Activated CD4-positive, alpha-beta T cell treated with anti-CD3 and anti-CD28 coated beads, Interleukin-10, Interleukin-2, amounts not matched to agents 100 ng/mL and 50 ng/mL, durations not matched to agents 16 hours and 8 hours (primary cell): ENCODE measurements at regions not wholly inside any gene's neighbourhood (a gene's known extent, or its start where the extent isn't known, plus 50 kb on each side); places are given as distances from the start of the nearest gene placed in this dataset.
"Not testable (repeated sequence)": the region's sequence is repeated elsewhere in the genome, so short reads cannot be mapped to it uniquely, and the experiment has no call there.

Experiments
- DNase-seq: peaks from one replicate; pipeline ENCODE4 v3.0.0-alpha.2; 2020

DNA sequence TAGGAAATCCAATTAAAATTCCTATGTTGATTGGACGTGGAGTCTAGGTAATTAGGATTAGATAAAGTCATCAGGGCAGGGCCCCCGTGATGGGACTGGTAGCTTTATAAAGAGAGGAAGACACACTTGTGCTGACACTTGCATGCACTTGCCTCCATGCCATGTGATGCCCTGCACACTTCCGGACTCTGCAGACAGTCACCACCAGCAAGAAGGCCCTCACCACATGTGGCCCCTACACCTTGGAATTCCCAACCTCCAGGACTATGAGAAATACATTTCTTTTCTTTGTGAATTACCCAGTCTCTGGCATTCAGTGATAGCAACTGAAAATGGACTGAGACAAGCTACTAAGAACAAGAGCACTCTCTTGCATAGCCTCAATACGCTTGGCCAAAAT, 90.6 kb downstream of the CRYGS start:
- DNase-seq: no peak

DNA sequence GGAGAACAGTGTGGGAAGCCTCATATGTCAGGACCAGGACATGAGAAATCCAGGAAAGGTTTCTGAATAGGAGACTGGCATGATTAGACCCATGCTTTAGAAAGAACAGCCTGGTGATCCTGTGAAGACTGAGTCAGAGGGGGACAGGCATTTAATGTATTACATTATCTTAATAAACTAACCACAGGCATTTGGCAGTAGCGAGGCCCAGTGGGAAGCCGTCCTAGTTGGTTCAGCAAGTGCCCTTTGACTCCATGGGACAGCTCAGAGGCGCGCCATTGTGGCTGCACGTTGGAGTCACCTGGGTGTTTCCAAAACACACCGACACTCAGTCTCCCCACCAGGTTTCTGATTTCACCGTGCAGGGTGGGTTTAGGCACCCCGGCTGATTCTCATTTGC, 90.5 kb upstream of the DGKG start:
- no peak for DNase-seq

- no peak for DNase-seq
Observed at GRCh38 chr3:186451371-186451770, 89.3 kb upstream of the DGKG start.

- DNase-seq: no peak
Observed at GRCh38 chr3:186444974-186445373, 82.9 kb upstream of the DGKG start.

- DNase-seq: no peak
Observed at GRCh38 chr3:186444288-186444687, 82.3 kb upstream of the DGKG start.

DNA sequence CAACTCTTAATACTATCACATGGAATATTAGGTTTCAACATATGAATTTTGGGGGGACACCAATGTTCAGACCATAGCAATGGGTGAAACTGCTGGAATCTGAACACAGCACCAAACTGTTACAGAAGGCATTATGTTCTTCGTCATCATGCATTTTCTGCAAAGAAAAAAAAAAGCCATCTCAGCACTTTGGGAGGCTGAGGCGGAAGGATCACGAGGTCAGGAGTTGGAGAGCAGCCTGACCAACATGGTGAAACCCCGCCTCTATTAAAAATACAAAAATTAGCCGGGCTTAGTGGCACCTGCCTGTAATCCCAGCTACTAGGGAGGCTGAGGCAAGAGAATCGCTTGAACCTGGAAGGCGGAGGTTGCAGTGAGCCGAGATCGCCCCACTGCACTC, 80.9 kb upstream of the DGKG start:
- DNase-seq: not testable (repeated sequence)

GRCh38 chr3:186442162-186442561, 80.1 kb upstream of the DGKG start:
- DNase-seq: no peak

- no peak for DNase-seq
Observed at GRCh38 chr3:186440891-186441290, 78.9 kb upstream of the DGKG start.

DNA sequence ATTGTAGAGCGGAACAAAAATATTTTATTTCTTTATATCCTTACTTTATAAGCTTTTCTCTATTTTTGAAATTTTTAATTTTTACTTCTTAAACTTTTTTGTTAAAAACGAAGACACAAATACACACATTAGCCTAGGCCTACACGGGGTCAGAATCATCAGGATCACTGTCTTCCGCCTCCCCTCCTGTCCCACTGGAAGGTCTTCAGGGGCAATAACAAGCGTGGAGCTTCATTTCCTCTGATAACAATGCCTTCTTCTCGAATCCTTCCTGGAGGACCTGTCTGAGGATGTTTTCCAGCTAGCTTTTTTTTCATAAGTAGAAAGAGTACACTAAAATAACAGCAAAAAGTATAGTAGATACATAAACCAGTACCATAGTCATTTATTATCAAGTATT, 77.7 kb upstream of the DGKG start:
- no peak for DNase-seq

GRCh38 chr3:186435332-186435731, 73.3 kb upstream of the DGKG start:
- not testable (repeated sequence) for DNase-seq

DNA sequence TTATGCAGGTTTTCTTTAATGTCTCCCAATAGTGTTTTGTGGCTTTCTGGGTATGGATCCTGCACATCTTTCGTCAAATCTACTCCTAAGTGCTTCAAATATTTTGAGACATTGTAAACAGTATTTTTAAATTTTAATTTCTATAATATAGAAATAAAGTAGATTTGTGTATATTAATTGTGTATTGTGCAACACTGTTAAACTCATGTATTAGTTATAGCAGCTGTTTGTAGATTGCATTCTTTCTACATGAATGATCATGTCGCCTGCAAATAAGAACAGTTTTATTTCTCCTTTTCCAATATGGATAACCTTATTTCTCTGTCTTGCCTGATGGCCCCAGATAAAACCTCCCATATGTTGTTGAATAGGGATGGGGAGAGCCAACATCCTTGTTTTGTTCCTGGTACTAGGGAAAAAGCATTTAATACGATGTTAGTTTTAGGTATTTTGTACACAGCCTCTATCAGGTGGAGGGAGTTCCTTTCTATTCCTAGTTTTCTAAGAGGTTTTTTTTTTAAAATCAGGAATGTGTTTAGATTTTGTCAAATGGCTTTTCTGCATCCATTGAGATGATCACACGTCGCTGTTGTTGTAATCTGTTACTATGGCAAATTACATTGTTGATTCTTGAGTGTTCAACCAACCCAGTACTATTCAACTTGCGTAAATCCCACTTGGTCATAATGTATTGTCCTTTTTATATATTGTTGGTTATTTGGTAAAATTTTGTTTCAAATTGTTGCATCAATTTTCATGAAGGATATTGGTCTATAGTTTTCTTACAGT, 71.1 kb upstream of the DGKG start:
- DNase-seq: no peak

DNA sequence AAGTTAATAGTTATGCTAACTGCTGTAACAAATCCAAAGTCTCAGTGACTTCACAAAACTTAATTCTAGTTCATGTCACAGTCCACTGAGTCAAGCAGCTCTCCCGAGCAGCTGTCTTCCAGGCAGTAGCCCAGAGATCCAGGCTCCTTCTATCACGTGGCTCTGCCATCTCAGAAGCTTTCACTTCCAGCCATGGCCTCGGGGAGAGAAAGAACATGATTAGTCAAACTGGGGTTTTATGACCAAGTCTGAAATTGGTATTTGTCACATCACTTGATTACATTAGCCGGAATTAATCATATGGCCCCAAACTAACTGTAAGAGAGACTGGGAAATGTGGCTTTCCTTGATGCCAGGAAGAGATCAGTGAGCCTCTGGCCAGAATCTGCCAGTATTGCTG, 70.2 kb upstream of the DGKG start:
- DNase-seq: peak; percentile 83

DNA sequence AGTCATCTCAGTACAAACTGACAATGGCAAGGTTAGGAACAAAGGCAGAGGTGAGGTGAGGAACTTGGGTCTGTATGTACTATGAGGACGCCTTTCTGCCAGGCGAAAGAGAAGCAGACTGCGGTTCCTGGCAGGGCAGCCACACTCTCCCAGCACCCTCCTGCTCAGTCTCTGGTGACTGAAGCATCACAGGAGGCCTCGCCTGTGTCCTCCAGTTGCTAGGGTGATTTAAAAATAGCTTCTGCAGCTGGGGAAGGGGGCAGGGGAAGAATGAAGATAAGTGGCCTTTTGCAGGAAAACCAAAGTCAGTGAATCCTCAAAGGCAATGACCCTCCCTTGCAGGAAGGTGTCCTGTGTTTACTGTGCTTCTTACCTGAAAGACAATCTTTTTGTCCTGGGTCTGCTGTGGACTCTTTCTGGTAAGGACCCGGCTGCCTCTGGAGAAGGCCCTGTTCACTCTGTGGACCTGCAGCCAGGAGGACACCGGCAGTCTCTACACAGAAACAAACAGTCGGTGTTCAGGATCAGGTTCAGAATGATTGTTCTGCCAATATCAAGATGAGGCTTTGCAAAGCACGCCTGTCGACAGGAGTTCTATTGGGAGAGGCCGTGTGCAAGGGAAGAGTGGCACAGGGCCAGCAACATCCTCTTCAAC, 65.7 kb upstream of the DGKG start:
- no peak for DNase-seq

DNA sequence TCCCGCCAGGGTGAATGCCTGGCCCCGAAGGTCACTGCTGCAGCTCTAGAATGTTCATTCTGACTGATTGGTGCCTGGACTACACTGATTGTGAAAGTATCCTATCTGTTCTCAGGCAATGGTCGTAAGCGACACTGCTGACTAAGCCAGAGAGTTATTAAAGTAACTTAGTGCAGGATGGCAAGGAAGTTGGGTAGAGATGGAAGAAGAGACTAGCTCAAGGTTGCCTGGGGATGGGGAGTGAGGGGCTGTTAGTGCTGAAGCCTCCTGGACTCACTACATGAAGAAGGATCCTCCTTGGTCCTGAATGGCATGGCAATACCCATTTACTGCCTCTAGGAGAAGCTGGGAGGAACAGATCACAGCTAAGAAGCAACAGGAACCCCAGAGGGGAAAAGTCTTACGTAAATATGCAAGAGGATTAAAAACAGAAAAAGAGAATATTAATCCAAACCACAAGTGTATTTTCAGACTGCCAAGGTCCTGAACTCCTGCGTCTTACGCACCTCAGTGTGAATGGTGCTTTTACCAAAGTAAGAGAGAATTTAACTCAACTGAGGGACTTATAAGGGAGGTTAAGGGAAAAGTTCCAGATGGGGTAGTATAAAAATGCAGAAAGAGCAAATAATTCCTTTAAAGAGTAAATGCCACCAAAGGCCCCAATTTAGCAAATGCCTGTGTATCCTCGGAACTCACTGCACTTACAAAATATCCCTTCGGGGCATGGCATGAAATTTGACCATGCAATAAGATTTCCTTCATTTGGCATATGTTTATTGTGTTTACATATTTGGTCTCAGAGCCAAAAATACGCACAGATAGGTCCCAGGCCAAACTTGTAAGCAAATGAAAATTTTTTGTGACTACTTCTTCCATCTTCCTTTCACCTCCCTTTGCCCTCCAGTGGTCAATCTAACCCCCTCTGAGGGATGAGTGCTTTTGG, 64.0 kb upstream of the DGKG start:
- peak; percentile 29 for DNase-seq

DNA sequence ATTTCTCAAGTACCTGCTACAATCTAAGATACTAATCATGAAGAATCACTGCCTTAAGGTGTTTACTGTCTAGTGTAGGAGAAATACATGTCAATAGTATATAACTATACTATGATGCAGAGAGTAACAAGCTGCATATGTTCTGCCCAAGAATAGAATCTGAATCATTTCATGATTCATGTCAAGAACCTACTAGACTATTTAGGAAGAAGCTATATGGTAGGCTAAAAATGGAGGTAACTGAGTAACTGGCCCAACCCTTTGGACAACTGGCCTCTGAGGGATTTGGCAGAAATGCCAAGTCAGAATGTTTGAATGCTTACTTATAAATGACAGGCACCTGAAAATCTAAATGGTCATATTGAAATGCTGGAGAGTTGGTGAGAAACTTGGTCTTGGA, 59.9 kb upstream of the DGKG start:
- DNase-seq: no peak

DNA sequence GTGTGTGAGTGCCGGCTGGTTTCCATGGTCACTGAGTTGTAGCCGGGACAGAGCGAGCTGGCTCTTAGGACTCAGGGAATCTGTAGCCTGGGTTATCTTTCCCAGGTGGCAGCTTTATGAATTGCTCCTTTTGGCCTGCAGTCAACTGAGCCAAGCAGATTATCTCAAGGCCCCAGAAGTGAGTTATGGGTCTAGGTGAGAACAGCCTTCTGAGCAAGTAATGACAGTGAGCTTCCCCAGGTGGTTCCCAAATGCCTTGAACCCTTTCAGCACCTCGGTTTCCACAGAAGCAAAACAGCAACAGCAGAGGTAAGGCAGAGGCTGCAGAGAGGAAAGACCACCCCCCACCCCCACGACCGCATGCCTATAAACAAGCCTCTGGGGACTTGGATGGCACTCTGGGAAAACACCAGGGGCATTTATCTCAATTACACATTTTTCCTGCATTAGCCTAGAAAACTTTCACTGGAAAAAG, 56.7 kb upstream of the DGKG start:
- no peak for DNase-seq

DNA sequence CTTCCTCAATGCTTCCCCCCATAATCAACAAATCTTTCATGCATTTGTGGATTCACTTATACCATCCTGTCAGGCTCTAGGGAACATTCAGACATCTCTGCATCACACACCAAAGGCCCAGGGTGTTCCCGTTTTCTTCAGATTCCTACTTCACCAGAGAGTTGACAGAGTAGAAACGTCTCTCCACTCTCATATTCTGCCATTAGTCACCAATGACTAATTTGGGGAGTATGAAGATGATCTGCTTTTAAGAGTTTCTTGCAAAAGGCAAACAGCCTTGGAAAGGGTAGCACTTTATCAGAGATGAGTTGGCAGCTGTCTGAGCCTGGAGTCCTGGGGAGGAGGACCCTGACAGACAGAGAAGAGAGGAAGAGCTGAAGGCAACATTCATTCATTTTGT, 55.8 kb upstream of the DGKG start:
- DNase-seq: peak; percentile 75

- DNase-seq: no peak
Observed at GRCh38 chr3:186414735-186415419, 52.8 kb upstream of the DGKG start.

GRCh38 chr3:186413615-186414415, 51.8 kb upstream of the DGKG start:
- DNase-seq: peak; percentile 51

- peak; percentile 56 for DNase-seq
Observed at GRCh38 chr3:186411994-186412393, 50.0 kb upstream of the DGKG start.
